HEK293 (cell line): ENCODE measurements at regions not wholly inside any gene's neighbourhood (a gene's known extent, or its start where the extent isn't known, plus 50 kb on each side); places are given as distances from the start of the nearest gene placed in this dataset.

Experiments
- CTCF ChIA-PET: fragments of 350-600 bp; formaldehyde crosslinking; extraction: SDS; loops from one replicate; lab custom pipeline; 2021; ENCODE audit warnings: antibody characterized with exemption; lab: Yijun Ruan, JAX
- POLR2A ChIA-PET: fragments of 300-600 bp; formaldehyde crosslinking; extraction: SDS; loops from one replicate; lab custom pipeline; 2020; ENCODE audit warnings: antibody characterized with exemption, inconsistent platforms; lab: Yijun Ruan, JAX
- H3K27ac ChIP-seq: fragments of 200-500 bp; sonication (Bioruptor generic); 2 replicates; pipeline ENCODE4 v1.5.1; 2014; ENCODE audit warnings: low read depth, low read length, control low read depth, inconsistent platforms; ENCODE audit errors: extremely low read depth
- H3K36me3 ChIP-seq, 2 experiments: fragments of 200-500 bp in 1 of 2; sonication (Bioruptor generic) in 1 of 2; 1 replicate in 1 of 2; 2 replicates in 1 of 2; pipeline ENCODE4 v1.5.1; 2014 to 2017; ENCODE audit warnings: inconsistent platforms in 2 of 2, low read length in 2 of 2; ENCODE audit not compliant: control insufficient read depth in 2 of 2, insufficient read depth in 1 of 2
- H3K4me1 ChIP-seq: fragments of 200-500 bp; sonication (Bioruptor generic); 2 replicates; pipeline ENCODE4 v1.5.1; 2014; ENCODE audit warnings: mild to moderate bottlenecking, low read length, inconsistent platforms; ENCODE audit not compliant: control insufficient read depth, insufficient read depth
- H3K4me3 ChIP-seq: 2 replicates; pipeline ENCODE4 v1.5.1; 2011; ENCODE audit warnings: low read depth, mild to moderate bottlenecking, control low read depth, low read length, moderate library complexity
- H3K9me3 ChIP-seq: fragments of 200-500 bp; sonication (Bioruptor generic); 2 replicates; pipeline ENCODE4 v1.5.1; 2014; ENCODE audit warnings: low read depth, low read length, inconsistent platforms; ENCODE audit not compliant: control insufficient read depth, insufficient read depth
- BCL11B ChIP-seq: fragments of 450-650 bp; formaldehyde crosslinking; IDR thresholded peaks from 2 replicates; pipeline ENCODE4 v1.5.1; 2016; ENCODE audit warnings: low read depth, missing biosample characterization, missing genetic modification characterization
- CTCF ChIP-seq: fragments of 450-650 bp; formaldehyde crosslinking; IDR thresholded peaks from 2 replicates; pipeline ENCODE4 v1.5.1; 2016; ENCODE audit warnings: missing biosample characterization, missing genetic modification characterization
- ELK4 ChIP-seq: IDR thresholded peaks from 2 replicates; pipeline ENCODE4 v1.6.1; 2011; ENCODE audit warnings: mild to moderate bottlenecking, low read depth, low read length, borderline replicate concordance
- GLI2 ChIP-seq: fragments of 450-650 bp; formaldehyde crosslinking; IDR thresholded peaks from 2 replicates; pipeline ENCODE4; 2017; ENCODE audit warnings: missing biosample characterization, missing genetic modification characterization, low read depth, borderline replicate concordance
- ZBTB44 ChIP-seq: fragments of 450-650 bp; IDR thresholded peaks from 2 replicates; pipeline ENCODE4 v1.5.1; 2018; ENCODE audit warnings: missing biosample characterization, mild to moderate bottlenecking, missing genetic modification characterization
- ZIC2 ChIP-seq: fragments of 450-650 bp; formaldehyde crosslinking; IDR thresholded peaks from 2 replicates; pipeline ENCODE4 v1.5.1; 2016; ENCODE audit warnings: missing biosample characterization, missing genetic modification characterization
- ZNF140 ChIP-seq: fragments of 450-650 bp; formaldehyde crosslinking; IDR thresholded peaks from 2 replicates; pipeline ENCODE4 v1.5.1; 2016; ENCODE audit warnings: missing biosample characterization, missing genetic modification characterization
- ZNF157 ChIP-seq: fragments of 450-650 bp; formaldehyde crosslinking; IDR thresholded peaks from 2 replicates; pipeline ENCODE4 v1.5.1; 2016; ENCODE audit warnings: missing biosample characterization, missing genetic modification characterization
- ZNF174 ChIP-seq: fragments of 450-650 bp; formaldehyde crosslinking; IDR thresholded peaks from 2 replicates; pipeline ENCODE4 v1.5.0; 2017; ENCODE audit warnings: missing biosample characterization, mild to moderate bottlenecking, missing genetic modification characterization
- ZNF292 ChIP-seq: fragments of 450-650 bp; formaldehyde crosslinking; IDR thresholded peaks from 2 replicates; pipeline ENCODE4 v1.5.1; 2016; ENCODE audit warnings: low read depth, missing biosample characterization, missing genetic modification characterization, borderline replicate concordance
- ZNF335 ChIP-seq: fragments of 450-650 bp; formaldehyde crosslinking; conservative IDR thresholded peaks from 2 replicates; pipeline ENCODE4 v1.5.1; 2016; ENCODE audit warnings: missing biosample characterization, missing genetic modification characterization
- ZNF37A ChIP-seq: fragments of 450-650 bp; IDR thresholded peaks from 2 replicates; pipeline ENCODE4 v1.5.1; 2018; ENCODE audit warnings: missing biosample characterization, missing genetic modification characterization
- ZNF391 ChIP-seq: fragments of 450-650 bp; formaldehyde crosslinking; IDR thresholded peaks from 2 replicates; pipeline ENCODE4 v1.5.1; 2016; ENCODE audit warnings: low read depth, missing biosample characterization, missing genetic modification characterization, borderline replicate concordance
- ZNF530 ChIP-seq: fragments of 450-650 bp; formaldehyde crosslinking; IDR thresholded peaks from 2 replicates; pipeline ENCODE4 v1.5.1; 2016; ENCODE audit warnings: low read depth, missing biosample characterization, missing genetic modification characterization
- ZNF596 ChIP-seq: fragments of 450-650 bp; IDR thresholded peaks from 2 replicates; pipeline ENCODE4 v1.5.0; 2018; ENCODE audit warnings: missing biosample characterization, mild to moderate bottlenecking, missing genetic modification characterization, moderate library complexity
- ZNF654 ChIP-seq: fragments of 450-650 bp; formaldehyde crosslinking; IDR thresholded peaks from 2 replicates; pipeline ENCODE4 v1.5.1; 2016; ENCODE audit warnings: low read depth, missing biosample characterization, missing genetic modification characterization
- ZNF658 ChIP-seq: fragments of 450-650 bp; formaldehyde crosslinking; IDR thresholded peaks from 2 replicates; pipeline ENCODE4; 2016; ENCODE audit warnings: missing biosample characterization, missing genetic modification characterization
- ZNF660 ChIP-seq: fragments of 450-650 bp; IDR thresholded peaks from 2 replicates; pipeline ENCODE4 v1.5.1; 2018; ENCODE audit warnings: missing biosample characterization, mild to moderate bottlenecking, missing genetic modification characterization
- ZNF677 ChIP-seq: fragments of 450-650 bp; IDR thresholded peaks from 2 replicates; pipeline ENCODE4 v1.5.0; 2018; ENCODE audit warnings: missing biosample characterization, mild to moderate bottlenecking, missing genetic modification characterization, moderate library complexity
- ZNF707 ChIP-seq: fragments of 450-650 bp; formaldehyde crosslinking; IDR thresholded peaks from 2 replicates; pipeline ENCODE4 v1.5.1; 2016; ENCODE audit warnings: missing biosample characterization, missing genetic modification characterization
- ZNF843 ChIP-seq: fragments of 450-650 bp; formaldehyde crosslinking; IDR thresholded peaks from 2 replicates; pipeline ENCODE4 v1.5.1; 2016; ENCODE audit warnings: missing biosample characterization, missing genetic modification characterization
- ZSCAN5A ChIP-seq: fragments of 450-650 bp; formaldehyde crosslinking; IDR thresholded peaks from 2 replicates; pipeline ENCODE4 v1.5.1; 2016; ENCODE audit warnings: missing biosample characterization, missing genetic modification characterization

- no peak for TF ChIP-seq ZNF292 (tag by site-specific recombination)
- no peak for TF ChIP-seq ZSCAN5A (tag by site-specific recombination)
- TF ChIP-seq ZBTB44 = no peak
- no peak for TF ChIP-seq ZNF843 (tag by site-specific recombination)
- TF ChIP-seq ZNF677 (tag by site-specific recombination) = no peak
- no peak for TF ChIP-seq ZNF530 (tag by site-specific recombination)
- TF ChIP-seq GLI2 (tag by site-specific recombination) = no peak
- no peak for TF ChIP-seq ELK4
- 0 out of 2 replicates have a peak, but pooled peaks have one; percentile 7 for TF ChIP-seq ZIC2 (tag by site-specific recombination)
- no peak for TF ChIP-seq ZNF391 (tag by site-specific recombination)
- TF ChIP-seq ZNF174 (tag by site-specific recombination) = no peak
- no peak for TF ChIP-seq ZNF37A (tag by site-specific recombination)
- no peak for TF ChIP-seq ZNF140
- TF ChIP-seq ZNF707 (tag by site-specific recombination) = no peak
- no peak for TF ChIP-seq ZNF335
- no peak for TF ChIP-seq ZNF596 (tag by site-specific recombination)
- no peak for TF ChIP-seq ZNF658 (tag by site-specific recombination)
- TF ChIP-seq ZNF660 (tag by site-specific recombination) = no peak
Measured at GRCh38 chr9:105890046-105890822, 195.9 kb downstream of the TMEM38B start (continued).

- H3K27ac ChIP-seq = no peak overlapping the region
- H3K36me3 ChIP-seq = no peaks in the 10 kb centered on the region
- TF ChIP-seq BCL11B (tag by site-specific recombination) = no peak
- peak; percentile 41; the same call in 1 of the 2 replicates for TF ChIP-seq ZIC2 (tag by site-specific recombination)
- H3K9me3 ChIP-seq = no peaks in the 10 kb centered on the region
- CTCF ChIA-PET = interaction anchor here (0.7 kb wide), 1 partner anchor 224 kb away, joined by 3 read pairs; no protein-coding TSS in a partner anchor
- H3K4me3 ChIP-seq = no peak overlapping the region
- POLR2A ChIA-PET = no interaction called here
- H3K4me1 ChIP-seq = no peaks in the 10 kb centered on the region
Measured at GRCh38 chr9:105900123-105900522, 205.8 kb downstream of the TMEM38B start.

GRCh38 chr9:105901514-105902109, 207.3 kb downstream of the TMEM38B start:
- peak; percentile 56 for TF ChIP-seq ZNF654 (tag by site-specific recombination)
- TF ChIP-seq ZNF157 (tag by site-specific recombination) = no peak
- peak; percentile 46; the same call in 1 of the 2 replicates for TF ChIP-seq CTCF (tag by site-specific recombination)
- ChIA-PET CTCF (interaction anchor here (0.8 to 1.0 kb wide), 2 partner anchors 20 to 984 kb away, joined by 3 to 6 read pairs; no protein-coding TSS in a partner anchor), POLR2A (no interaction called here)
- H3K4me3 ChIP-seq = no peak overlapping the region
- no peaks in the 10 kb centered on the region for H3K9me3 ChIP-seq
- no peaks in the 10 kb centered on the region for H3K4me1 ChIP-seq
- no peaks in the 10 kb centered on the region for H3K36me3 ChIP-seq
- no peak overlapping the region for H3K27ac ChIP-seq
